HUES48 (cell line): ENCODE measurements at regions not wholly inside any gene's neighbourhood (a gene's known extent, or its start where the extent isn't known, plus 50 kb on each side); places are given as distances from the start of the nearest gene placed in this dataset.
"Not testable (repeated sequence)": the region's sequence is repeated elsewhere in the genome, so short reads cannot be mapped to it uniquely, and the experiment has no call there.

ENCODE experiments used
- H3K27ac ChIP-seq: one replicate; pipeline ENCODE4 v1.7.0; 2013; ENCODE audit warnings: low read depth, low read length, inconsistent platforms
- H3K27me3 ChIP-seq: 2 replicates; pipeline ENCODE4 v1.6.1; 2013; ENCODE audit warnings: mild to moderate bottlenecking, low read length; ENCODE audit not compliant: control insufficient read depth, insufficient read depth
- H3K36me3 ChIP-seq: 2 replicates; pipeline ENCODE4 v1.6.1; 2013; ENCODE audit warnings: low read length; ENCODE audit not compliant: control insufficient read depth, insufficient read depth
- H3K4me1 ChIP-seq: 2 replicates; pipeline ENCODE4 v1.6.1; 2013; ENCODE audit warnings: mild to moderate bottlenecking, low read length; ENCODE audit not compliant: control insufficient read depth, insufficient read depth
- H3K4me3 ChIP-seq: 2 replicates; pipeline ENCODE4 v1.5.1; 2013; ENCODE audit warnings: mild to moderate bottlenecking, low read depth, low read length
- H3K9ac ChIP-seq: 2 replicates; pipeline ENCODE4 v1.6.1; 2013; ENCODE audit warnings: mild to moderate bottlenecking, low read depth, low read length, moderate library complexity
- H3K9me3 ChIP-seq: 2 replicates; pipeline ENCODE4 v1.6.1; 2013; ENCODE audit warnings: low read length; ENCODE audit not compliant: control insufficient read depth, insufficient read depth

- Histone ChIP-seq H3K9ac (no peak overlapping the region), H3K27ac (no peak overlapping the region), H3K27me3 (no peaks in the 10 kb centered on the region)
These were observed 599.2 kb downstream of the ADCYAP1 start for GRCh38 chr18:1503847-1504246.

GRCh38 chr18:1505856-1506255 is 601.2 kb downstream of the ADCYAP1 start:
- Histone ChIP-seq H3K27me3 (no peaks in the 10 kb centered on the region), H3K9me3 (no peaks in the 10 kb centered on the region), H3K27ac (no peak overlapping the region), H3K4me1 (peaks cover 11% of the 10 kb centered on the region), H3K9ac (no peak overlapping the region), H3K36me3 (no peaks in the 10 kb centered on the region), H3K4me3 (no peak overlapping the region)

More at GRCh38 chr18:1503847-1504246, 599.2 kb downstream of the ADCYAP1 start:
- H3K4me1 ChIP-seq = peaks cover 11% of the 10 kb centered on the region
- H3K36me3 ChIP-seq = no peaks in the 10 kb centered on the region
- no peaks in the 10 kb centered on the region for H3K9me3 ChIP-seq
- H3K4me3 ChIP-seq = no peak overlapping the region

GRCh38 chr18:1510542-1511179 is 606.0 kb downstream of the ADCYAP1 start:
- Histone ChIP-seq H3K27ac (no peak overlapping the region), H3K27me3 (no peaks in the 10 kb centered on the region), H3K9me3 (no peaks in the 10 kb centered on the region), H3K4me1 (peaks cover 16% of the 10 kb centered on the region), H3K9ac (no peak overlapping the region), H3K4me3 (no peak overlapping the region), H3K36me3 (no peaks in the 10 kb centered on the region)

GRCh38 chr18:1511619-1512311 is 607.1 kb downstream of the ADCYAP1 start:
- no peak overlapping the region for H3K27ac ChIP-seq
- no peaks in the 10 kb centered on the region for H3K9me3 ChIP-seq
- no peaks in the 10 kb centered on the region for H3K36me3 ChIP-seq
- peaks cover 7% of the 10 kb centered on the region; the same call in 1 of the 2 replicates for H3K4me1 ChIP-seq
- H3K9ac ChIP-seq = no peak overlapping the region
- no peak overlapping the region for H3K4me3 ChIP-seq
- no peaks in the 10 kb centered on the region for H3K27me3 ChIP-seq

- H3K27me3 ChIP-seq = no peaks in the 10 kb centered on the region
- no peaks in the 10 kb centered on the region for H3K9me3 ChIP-seq
- H3K4me1 ChIP-seq = peaks cover 7% of the 10 kb centered on the region; the same call in 1 of the 2 replicates
- H3K36me3 ChIP-seq = no peaks in the 10 kb centered on the region
- H3K27ac ChIP-seq = no peak overlapping the region
- no peak overlapping the region for H3K9ac ChIP-seq
- no peak overlapping the region for H3K4me3 ChIP-seq
These were observed 608.8 kb downstream of the ADCYAP1 start for GRCh38 chr18:1513519-1513918.

GRCh38 chr18:1521588-1522248 is 617.0 kb downstream of the ADCYAP1 start:
- H3K27me3 ChIP-seq, H3K4me1 ChIP-seq, H3K4me3 ChIP-seq, H3K36me3 ChIP-seq, H3K9me3 ChIP-seq, H3K27ac ChIP-seq, H3K9ac ChIP-seq: not testable (repeated sequence)

GRCh38 chr18:1522249-1522615 is 617.6 kb downstream of the ADCYAP1 start:
- Histone ChIP-seq H3K27me3 (no peaks in the 10 kb centered on the region), H3K36me3 (no peaks in the 10 kb centered on the region), H3K4me3 (no peak overlapping the region), H3K9me3 (no peaks in the 10 kb centered on the region), H3K4me1 (no peaks in the 10 kb centered on the region), H3K9ac (no peak overlapping the region), H3K27ac (no peak overlapping the region)

- Histone ChIP-seq H3K27ac (no peak overlapping the region), H3K9me3 (no peaks in the 10 kb centered on the region), H3K36me3 (no peaks in the 10 kb centered on the region), H3K4me1 (no peaks in the 10 kb centered on the region), H3K4me3 (no peak overlapping the region), H3K9ac (no peak overlapping the region), H3K27me3 (no peaks in the 10 kb centered on the region)
These were observed 622.3 kb downstream of the ADCYAP1 start for GRCh38 chr18:1526991-1527390.

- no peaks in the 10 kb centered on the region for H3K9me3 ChIP-seq
These were observed 623.1 kb downstream of the ADCYAP1 start for GRCh38 chr18:1527805-1528204.

GRCh38 chr18:1528447-1528846 is 623.8 kb downstream of the ADCYAP1 start:
- Histone ChIP-seq H3K9me3 (no peaks in the 10 kb centered on the region), H3K4me3 (no peak overlapping the region), H3K36me3 (no peaks in the 10 kb centered on the region), H3K9ac (no peak overlapping the region), H3K27me3 (no peaks in the 10 kb centered on the region), H3K4me1 (no peaks in the 10 kb centered on the region), H3K27ac (peak overlapping the region; percentile 51)

More at GRCh38 chr18:1527805-1528204, 623.1 kb downstream of the ADCYAP1 start:
- Histone ChIP-seq H3K4me1 (no peaks in the 10 kb centered on the region), H3K4me3 (no peak overlapping the region), H3K27me3 (no peaks in the 10 kb centered on the region), H3K36me3 (no peaks in the 10 kb centered on the region), H3K9ac (no peak overlapping the region), H3K27ac (no peak overlapping the region)

GRCh38 chr18:1528964-1529509 is 624.4 kb downstream of the ADCYAP1 start:
- Histone ChIP-seq H3K4me1 (no peaks in the 10 kb centered on the region), H3K9ac (no peak overlapping the region), H3K9me3 (no peaks in the 10 kb centered on the region), H3K27me3 (no peaks in the 10 kb centered on the region), H3K4me3 (no peak overlapping the region), H3K27ac (no peak overlapping the region), H3K36me3 (no peaks in the 10 kb centered on the region)
